ENCODE measurements at regions not wholly inside any gene's neighbourhood (a gene's known extent, or its start where the extent isn't known, plus 50 kb on each side); places are given as distances from the start of the nearest gene placed in this dataset.

DNA sequence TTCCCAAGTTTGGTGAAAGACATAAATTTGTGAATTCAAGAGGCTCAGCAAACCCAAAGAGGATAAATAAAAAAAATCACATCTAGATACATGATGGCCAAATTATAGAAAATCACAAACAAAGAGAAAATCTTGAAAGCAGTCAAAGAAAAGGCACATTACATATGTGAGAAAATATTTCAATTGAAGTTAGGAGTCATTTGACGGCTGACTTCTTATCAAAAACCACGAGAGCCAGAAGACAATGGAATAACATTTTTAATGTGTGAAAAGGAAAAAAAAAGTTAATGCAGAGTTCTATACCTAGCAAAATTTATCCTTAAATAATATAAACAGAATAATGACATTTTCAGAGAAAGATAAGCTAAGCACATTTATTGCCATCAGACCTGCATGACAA lies 307.0 kb downstream of the C12orf75 start:
- no peak overlapping the region for H3K14ac ChIP-seq (ENCODE audit: low read length)
- no CpG with 5 or more reads among the region's 2 CpGs for WGBS (ENCODE audit: extremely low coverage, insufficient coverage, insufficient read length)
- H3K4me3 ChIP-seq (ENCODE audit: low read depth, low read length): no peak overlapping the region
- H3K18ac ChIP-seq (ENCODE audit: low read length): no peak overlapping the region
- no peaks in the 10 kb centered on the region for H3K79me2 ChIP-seq (ENCODE audit: control insufficient read depth, insufficient read depth, low read length, poor library complexity)
- H3K27ac ChIP-seq (ENCODE audit: low read depth, low read length): no peak overlapping the region
- no peak overlapping the region for H4K8ac ChIP-seq (ENCODE audit: low read depth, low read length)
- H2AK5ac ChIP-seq (ENCODE audit: low read length): no peak overlapping the region
- no peaks in the 10 kb centered on the region for H3K36me3 ChIP-seq (ENCODE audit: control insufficient read depth in 1 of 2, insufficient read depth in 2 of 2, low read length in 2 of 2)
- no peak overlapping the region for H2BK12ac ChIP-seq (ENCODE audit: low read length)
- no peaks in the 10 kb centered on the region for H3K79me1 ChIP-seq (ENCODE audit: low read length)
- no peak overlapping the region for H3K4me2 ChIP-seq (ENCODE audit: low read length)
- H4K91ac ChIP-seq (ENCODE audit: low read depth, low read length): no peak overlapping the region
- no peak overlapping the region for H2BK5ac ChIP-seq (ENCODE audit: low read depth, low read length, poor library complexity)
- DNase-seq: no peak
- no peak overlapping the region for H3K23ac ChIP-seq (ENCODE audit: low read length)
- no peak overlapping the region for H3K4ac ChIP-seq (ENCODE audit: low read depth, low read length)
- no peak overlapping the region for H4K12ac ChIP-seq (ENCODE audit: low read depth, low read length)
- H3K27me3 ChIP-seq (ENCODE audit: insufficient read depth, low read length): no peaks in the 10 kb centered on the region
- no peaks in the 10 kb centered on the region for H3K4me1 ChIP-seq (ENCODE audit: control insufficient read depth in 1 of 2, insufficient read depth in 2 of 2, low read length in 2 of 2)
- H2AFZ ChIP-seq (ENCODE audit: insufficient read depth, low read length, poor library complexity): no peak overlapping the region
- H2BK120ac ChIP-seq (ENCODE audit: insufficient read depth, low read length, poor library complexity): no peak overlapping the region
- no peaks in the 10 kb centered on the region for H3K9me3 ChIP-seq (ENCODE audit: insufficient read depth, low read depth, low read length)
- no peak overlapping the region for H3K9ac ChIP-seq (ENCODE audit: low read length)

DNA sequence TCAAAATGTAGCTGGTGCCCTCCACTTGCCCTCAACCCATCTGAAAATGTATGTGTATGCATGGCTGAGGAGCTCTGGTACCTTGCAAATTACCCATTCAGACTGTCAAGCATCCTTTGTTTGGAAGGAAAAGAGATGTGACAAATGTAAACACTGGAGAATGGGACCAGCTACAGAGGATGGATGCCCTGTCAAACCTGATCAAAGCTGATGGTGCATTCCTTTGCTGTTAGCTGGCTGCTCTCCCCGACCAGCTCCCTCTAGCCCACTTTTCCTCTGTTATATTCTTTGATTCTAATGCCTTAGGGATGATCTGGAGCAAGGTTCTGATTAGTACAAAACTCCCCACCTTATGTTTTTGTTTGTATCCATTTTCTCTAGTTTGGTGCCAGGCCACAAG lies 310.3 kb downstream of the C12orf75 start:
- Histone ChIP-seq H4K91ac (ENCODE audit: low read depth, low read length) (no peak overlapping the region), H3K18ac (ENCODE audit: low read length) (no peak overlapping the region), H4K8ac (ENCODE audit: low read depth, low read length) (no peak overlapping the region), H3K4me1 (ENCODE audit: control insufficient read depth in 1 of 2, insufficient read depth in 2 of 2, low read length in 2 of 2) (no peaks in the 10 kb centered on the region), H3K23ac (ENCODE audit: low read length) (no peak overlapping the region), H3K9ac (ENCODE audit: low read length) (no peak overlapping the region), H3K9me3 (ENCODE audit: insufficient read depth, low read depth, low read length) (no peaks in the 10 kb centered on the region), H3K79me2 (ENCODE audit: control insufficient read depth, insufficient read depth, low read length, poor library complexity) (no peaks in the 10 kb centered on the region), H3K4me2 (ENCODE audit: low read length) (no peak overlapping the region), H3K36me3 (ENCODE audit: control insufficient read depth in 1 of 2, insufficient read depth in 2 of 2, low read length in 2 of 2) (no peaks in the 10 kb centered on the region), H4K12ac (ENCODE audit: low read depth, low read length) (no peak overlapping the region), H2BK5ac (ENCODE audit: low read depth, low read length, poor library complexity) (no peak overlapping the region), H3K27ac (ENCODE audit: low read depth, low read length) (no peak overlapping the region), H2BK12ac (ENCODE audit: low read length) (no peak overlapping the region), H3K4ac (ENCODE audit: low read depth, low read length) (no peak overlapping the region), H3K4me3 (ENCODE audit: low read depth, low read length) (no peak overlapping the region), H3K14ac (ENCODE audit: low read length) (no peak overlapping the region), H2AFZ (ENCODE audit: insufficient read depth, low read length, poor library complexity) (no peak overlapping the region), H3K79me1 (ENCODE audit: low read length) (no peaks in the 10 kb centered on the region), H2AK5ac (ENCODE audit: low read length) (no peak overlapping the region), H3K27me3 (ENCODE audit: insufficient read depth, low read length) (no peaks in the 10 kb centered on the region), H2BK120ac (ENCODE audit: insufficient read depth, low read length, poor library complexity) (no peak overlapping the region)
- no peak for DNase-seq
- no CpG with 5 or more reads among the region's 1 CpG for WGBS (ENCODE audit: extremely low coverage, insufficient coverage, insufficient read length)

DNA sequence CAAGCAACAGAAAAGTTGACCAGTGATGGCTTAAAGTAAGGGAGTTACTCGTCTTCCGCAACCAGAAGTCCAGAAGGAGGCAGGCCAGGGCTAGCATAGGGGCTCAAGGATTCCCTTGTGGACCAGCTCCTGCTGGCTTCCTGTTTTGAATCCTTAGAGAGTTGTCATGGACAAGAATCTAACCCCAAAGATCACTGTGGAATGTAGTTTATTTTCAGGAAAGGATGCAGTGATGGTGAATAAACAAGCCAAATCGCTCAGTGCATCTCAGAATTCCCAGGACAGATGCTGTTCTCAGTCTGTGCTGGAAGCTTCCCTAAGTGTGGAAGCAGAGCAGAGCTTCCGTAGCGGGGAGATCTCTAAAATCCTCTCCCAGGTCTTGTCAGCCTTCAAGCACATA lies 311.3 kb downstream of the C12orf75 start:
- Histone ChIP-seq H3K27me3 (ENCODE audit: insufficient read depth, low read length) (no peaks in the 10 kb centered on the region), H3K9me3 (ENCODE audit: insufficient read depth, low read depth, low read length) (no peaks in the 10 kb centered on the region), H3K4me2 (ENCODE audit: low read length) (no peak overlapping the region), H4K91ac (ENCODE audit: low read depth, low read length) (no peak overlapping the region), H3K79me1 (ENCODE audit: low read length) (no peaks in the 10 kb centered on the region), H2BK12ac (ENCODE audit: low read length) (no peak overlapping the region), H3K18ac (ENCODE audit: low read length) (no peak overlapping the region), H3K23ac (ENCODE audit: low read length) (no peak overlapping the region), H4K12ac (ENCODE audit: low read depth, low read length) (no peak overlapping the region), H2BK120ac (ENCODE audit: insufficient read depth, low read length, poor library complexity) (no peak overlapping the region), H3K4me1 (ENCODE audit: control insufficient read depth in 1 of 2, insufficient read depth in 2 of 2, low read length in 2 of 2) (no peaks in the 10 kb centered on the region), H3K4ac (ENCODE audit: low read depth, low read length) (no peak overlapping the region), H3K27ac (ENCODE audit: low read depth, low read length) (no peak overlapping the region), H3K79me2 (ENCODE audit: control insufficient read depth, insufficient read depth, low read length, poor library complexity) (no peaks in the 10 kb centered on the region), H2BK5ac (ENCODE audit: low read depth, low read length, poor library complexity) (no peak overlapping the region), H2AK5ac (ENCODE audit: low read length) (no peak overlapping the region), H3K36me3 (ENCODE audit: control insufficient read depth in 1 of 2, insufficient read depth in 2 of 2, low read length in 2 of 2) (no peaks in the 10 kb centered on the region), H2AFZ (ENCODE audit: insufficient read depth, low read length, poor library complexity) (no peak overlapping the region), H3K9ac (ENCODE audit: low read length) (no peak overlapping the region), H3K14ac (ENCODE audit: low read length) (no peak overlapping the region), H3K4me3 (ENCODE audit: low read depth, low read length) (no peak overlapping the region), H4K8ac (ENCODE audit: low read depth, low read length) (no peak overlapping the region)
- DNase-seq: no peak
- no CpG with 5 or more reads among the region's 5 CpGs for WGBS (ENCODE audit: extremely low coverage, insufficient coverage, insufficient read length)

DNA sequence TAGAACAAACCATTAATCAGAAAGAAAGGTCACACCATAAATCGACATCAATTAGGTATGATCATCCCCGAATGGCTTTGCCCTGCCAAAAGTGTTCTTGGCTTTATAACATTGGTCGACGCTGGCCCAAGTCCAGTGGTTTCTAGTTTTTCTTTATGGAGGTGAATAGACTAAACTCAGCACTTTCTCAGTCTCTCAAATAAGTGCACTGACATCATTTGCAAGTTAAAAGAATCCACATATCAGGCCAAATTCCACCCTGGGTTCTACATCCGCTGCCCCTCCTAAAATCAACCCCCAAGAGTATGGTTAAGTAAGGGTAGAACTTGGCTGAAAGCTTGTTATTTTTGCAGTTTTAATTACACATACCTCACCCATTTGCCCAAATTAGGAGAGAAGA lies 314.3 kb downstream of the C12orf75 start:
- no peak overlapping the region for H3K23ac ChIP-seq (ENCODE audit: low read length)

More for the DNA sequence above, 314.3 kb downstream of the C12orf75 start:
- no peaks in the 10 kb centered on the region for H3K36me3 ChIP-seq (ENCODE audit: control insufficient read depth in 1 of 2, insufficient read depth in 2 of 2, low read length in 2 of 2)
- no peak overlapping the region for H3K14ac ChIP-seq (ENCODE audit: low read length)
- H4K12ac ChIP-seq (ENCODE audit: low read depth, low read length): no peak overlapping the region
- no peaks in the 10 kb centered on the region for H3K79me1 ChIP-seq (ENCODE audit: low read length)
- no peak overlapping the region for H3K9ac ChIP-seq (ENCODE audit: low read length)
- whole genome bisulfite sequencing (ENCODE audit: extremely low coverage, insufficient coverage, insufficient read length): no CpG with 5 or more reads among the region's 5 CpGs
- no peak for DNase-seq
- H3K4me2 ChIP-seq (ENCODE audit: low read length): no peak overlapping the region
- H2AFZ ChIP-seq (ENCODE audit: insufficient read depth, low read length, poor library complexity): no peak overlapping the region
- no peak overlapping the region for H2BK12ac ChIP-seq (ENCODE audit: low read length)
- no peaks in the 10 kb centered on the region for H3K4me1 ChIP-seq (ENCODE audit: control insufficient read depth in 1 of 2, insufficient read depth in 2 of 2, low read length in 2 of 2)
- H2BK5ac ChIP-seq (ENCODE audit: low read depth, low read length, poor library complexity): no peak overlapping the region
- H4K91ac ChIP-seq (ENCODE audit: low read depth, low read length): no peak overlapping the region
- H2BK120ac ChIP-seq (ENCODE audit: insufficient read depth, low read length, poor library complexity): no peak overlapping the region
- no peak overlapping the region for H2AK5ac ChIP-seq (ENCODE audit: low read length)
- no peaks in the 10 kb centered on the region for H3K27me3 ChIP-seq (ENCODE audit: insufficient read depth, low read length)
- no peak overlapping the region for H3K4ac ChIP-seq (ENCODE audit: low read depth, low read length)
- no peak overlapping the region for H3K27ac ChIP-seq (ENCODE audit: low read depth, low read length)
- no peaks in the 10 kb centered on the region for H3K9me3 ChIP-seq (ENCODE audit: insufficient read depth, low read depth, low read length)
- no peak overlapping the region for H3K4me3 ChIP-seq (ENCODE audit: low read depth, low read length)
- no peak overlapping the region for H4K8ac ChIP-seq (ENCODE audit: low read depth, low read length)
- H3K79me2 ChIP-seq (ENCODE audit: control insufficient read depth, insufficient read depth, low read length, poor library complexity): no peaks in the 10 kb centered on the region
- no peak overlapping the region for H3K18ac ChIP-seq (ENCODE audit: low read length)
